C4-2B (cell line): ENCODE measurements at regions not wholly inside any gene's neighbourhood (a gene's known extent, or its start where the extent isn't known, plus 50 kb on each side); places are given as distances from the start of the nearest gene placed in this dataset.

Experiments used
- CTCF ChIP-seq: fragments of 450-650 bp; conservative IDR thresholded peaks from 2 replicates; pipeline ENCODE4 v1.5.1; 2017; ENCODE audit warnings: mild to moderate bottlenecking
- ZFX ChIP-seq: fragments of 450-650 bp; IDR thresholded peaks from 2 replicates; pipeline ENCODE4 v1.6.1; 2017

- TF ChIP-seq CTCF (no peak), ZFX (no peak)
These were observed 101.8 kb upstream of the FERD3L start for GRCh38 chr7:19247017-19247416.
